GM19468 (cell line): ENCODE measurements at regions not wholly inside any gene's neighbourhood (a gene's known extent, or its start where the extent isn't known, plus 50 kb on each side); places are given as distances from the start of the nearest gene placed in this dataset.
"Not testable (repeated sequence)": the region's sequence is repeated elsewhere in the genome, so short reads cannot be mapped to it uniquely, and the experiment has no call there.

ENCODE experiments used
- ATAC-seq: cut with Tn5 transposase; IDR thresholded peaks from one replicate; pipeline ENCODE4 v1.9.1; 2021; ENCODE audit warnings: mild to moderate bottlenecking, moderate library complexity, moderate number of reproducible peaks; ENCODE audit not compliant: unreplicated experiment; ENCODE audit errors: extremely low read depth

- no peak for ATAC-seq
These were observed 756.4 kb downstream of the EPHA4 start for GRCh38 chr2:220815698-220816097.

DNA sequence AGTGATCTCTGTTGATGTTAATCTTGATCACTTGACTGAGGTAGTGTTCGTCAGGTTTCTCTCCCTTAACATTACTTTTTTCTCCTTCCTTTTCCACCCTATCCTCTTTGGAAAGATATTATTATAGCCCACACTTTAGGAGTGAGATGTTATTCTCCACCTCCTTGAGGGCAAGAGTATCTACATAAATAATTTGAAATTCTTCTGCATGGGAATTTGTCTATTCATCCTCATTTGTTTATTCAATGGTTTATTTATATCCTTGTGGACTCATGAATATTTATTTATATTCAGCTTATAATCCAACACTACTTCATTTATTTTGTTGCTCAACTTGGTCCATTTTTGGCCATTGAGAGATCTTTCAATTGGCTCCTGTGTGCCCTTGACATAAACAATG is 750.4 kb downstream of the EPHA4 start:
- no peak for ATAC-seq

GRCh38 chr2:220823590-220823989 is 748.5 kb downstream of the EPHA4 start:
- not testable (repeated sequence) for ATAC-seq

DNA sequence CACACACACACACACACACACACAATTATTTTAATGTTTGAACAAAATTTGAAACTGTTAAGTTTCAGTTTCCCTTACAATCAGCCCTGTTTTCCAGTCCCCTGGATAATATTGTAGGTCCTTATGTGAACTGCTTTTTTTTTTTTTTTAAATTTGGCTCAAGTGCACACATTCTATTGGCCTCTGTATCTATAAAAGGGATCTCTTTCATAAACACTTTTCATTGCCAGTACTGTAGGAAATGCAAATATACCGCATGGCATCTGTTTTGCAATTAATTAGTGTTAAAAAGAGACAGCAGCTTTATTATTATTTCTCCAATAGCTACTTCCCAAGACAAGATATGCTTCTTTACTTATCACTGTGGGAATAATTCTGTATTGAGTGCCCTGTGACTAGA is 738.7 kb downstream of the EPHA4 start:
- ATAC-seq = no peak

GRCh38 chr2:220835583-220835982 is 736.5 kb downstream of the EPHA4 start:
- ATAC-seq = no peak

DNA sequence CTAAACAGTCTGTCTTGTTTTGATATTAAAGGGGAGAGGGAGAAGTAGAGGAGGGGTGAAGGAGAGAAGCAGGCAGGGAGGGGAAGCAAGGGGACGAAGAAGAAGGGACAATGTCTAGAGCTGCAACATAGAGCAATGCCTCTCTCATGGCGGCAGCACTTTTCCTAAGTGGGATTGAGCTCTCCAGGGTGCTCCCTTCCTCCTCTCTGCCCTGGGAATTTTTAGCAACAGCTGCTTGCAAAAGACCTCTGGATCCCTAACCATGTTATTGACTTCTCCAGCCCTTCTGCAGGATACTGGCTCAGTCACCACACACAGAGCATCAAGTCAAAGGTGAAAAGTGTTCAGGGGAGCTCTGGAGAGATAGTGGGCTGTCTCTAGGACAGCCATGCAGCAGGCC is 734.9 kb downstream of the EPHA4 start:
- no peak for ATAC-seq

DNA sequence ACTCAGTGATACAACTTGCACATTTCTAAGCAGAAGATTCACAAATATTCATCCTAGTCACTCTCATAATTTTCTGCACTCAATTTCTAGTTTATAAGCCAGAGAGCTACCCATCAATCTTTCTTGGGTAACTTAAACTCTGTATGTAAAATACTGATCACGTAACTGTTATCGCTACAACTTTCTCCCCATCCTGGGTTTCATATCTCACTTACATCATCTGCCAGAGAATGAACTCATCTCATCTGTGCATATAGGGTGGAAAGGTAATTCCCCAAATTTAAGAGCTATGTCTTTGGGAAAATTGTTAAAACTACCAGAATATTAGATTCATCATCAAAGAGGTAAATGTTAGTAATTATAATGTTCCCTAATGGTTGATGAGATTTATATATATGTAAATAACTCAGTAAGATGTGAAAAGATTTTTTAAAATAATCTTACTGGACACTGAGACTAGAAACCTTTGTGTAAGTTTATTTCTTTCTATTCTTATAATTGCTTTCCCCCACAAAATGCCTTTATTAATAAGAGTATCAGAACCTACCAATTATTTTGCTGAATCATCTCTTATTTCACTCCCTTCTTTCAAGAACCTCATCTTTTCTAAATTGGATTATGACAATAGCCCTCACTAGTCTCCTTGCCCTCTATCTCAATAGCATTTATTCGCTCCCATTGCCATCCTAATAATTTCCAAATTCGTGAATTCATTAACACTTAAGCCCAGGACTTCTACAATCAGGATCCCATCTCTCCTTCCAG is 729.0 kb downstream of the EPHA4 start:
- ATAC-seq = no peak

GRCh38 chr2:220845766-220846273 is 726.3 kb downstream of the EPHA4 start:
- no peak for ATAC-seq

DNA sequence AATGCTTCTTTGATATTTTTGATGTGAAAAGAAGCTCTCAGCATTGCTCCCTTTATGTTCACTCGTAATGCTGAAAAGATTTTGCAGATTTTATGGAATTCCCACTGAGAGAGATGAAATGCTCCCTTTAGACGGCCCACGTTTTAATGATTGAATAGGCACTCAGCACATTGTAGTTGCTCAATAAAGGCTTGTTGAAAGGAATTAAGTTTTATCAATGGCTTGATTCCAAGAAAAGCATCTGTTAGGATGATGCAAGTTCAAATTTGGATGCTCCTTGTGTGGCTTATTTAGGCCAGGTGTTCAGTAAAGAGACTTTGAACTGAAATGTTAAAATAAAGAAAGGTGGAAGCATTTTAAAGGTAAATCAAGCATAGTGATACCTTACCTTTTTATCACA is 725.1 kb downstream of the EPHA4 start:
- no peak for ATAC-seq

- no peak for ATAC-seq
These were observed 724.5 kb downstream of the EPHA4 start for GRCh38 chr2:220847589-220847988.

GRCh38 chr2:220849433-220849832 is 722.7 kb downstream of the EPHA4 start:
- no peak for ATAC-seq

- no peak for ATAC-seq
These were observed 722.0 kb downstream of the EPHA4 start for GRCh38 chr2:220850116-220850515.

DNA sequence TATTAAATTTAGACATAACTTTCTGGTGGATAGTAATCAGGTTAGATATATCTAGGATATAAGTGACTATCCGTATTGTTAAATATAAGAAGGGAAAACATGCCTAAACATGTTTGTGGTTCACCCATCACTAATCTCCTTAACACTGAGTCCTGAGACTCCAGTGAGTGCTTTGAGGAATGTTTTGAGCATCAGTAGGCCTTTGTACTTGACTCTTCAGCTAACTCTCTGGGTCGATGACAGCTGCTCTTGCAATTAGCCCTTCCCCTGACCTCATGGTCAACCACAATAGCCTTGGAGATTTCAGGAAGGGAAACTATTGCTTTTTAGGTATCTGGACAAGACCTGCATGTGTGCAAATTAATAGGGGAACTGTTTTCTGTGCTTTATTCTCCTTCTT is 716.8 kb downstream of the EPHA4 start:
- no peak for ATAC-seq

- ATAC-seq = no peak
These were observed 715.6 kb downstream of the EPHA4 start for GRCh38 chr2:220856486-220856885.

GRCh38 chr2:220857368-220857767 is 714.7 kb downstream of the EPHA4 start:
- ATAC-seq = no peak

DNA sequence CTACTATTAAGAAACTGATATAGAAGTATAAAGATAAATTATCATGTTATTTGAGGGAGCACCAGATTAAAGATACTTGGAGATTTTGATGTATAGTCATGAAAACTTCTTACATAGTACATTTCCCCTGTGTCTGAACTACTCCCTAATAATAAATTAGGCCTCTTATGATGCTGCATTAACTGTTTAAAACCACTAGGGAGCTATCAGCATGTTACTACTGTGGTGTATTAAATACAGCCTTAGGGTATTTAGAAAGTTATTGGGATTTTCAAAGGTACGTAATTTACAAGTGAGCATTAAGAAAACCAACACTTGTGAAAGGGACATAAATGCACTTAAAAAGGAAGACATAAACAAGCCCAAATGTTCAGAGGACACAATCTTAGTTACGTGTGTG is 714.0 kb downstream of the EPHA4 start:
- no peak for ATAC-seq

GRCh38 chr2:220871909-220872308 is 700.2 kb downstream of the EPHA4 start:
- ATAC-seq = no peak

- no peak for ATAC-seq
These were observed 695.9 kb downstream of the EPHA4 start for GRCh38 chr2:220876080-220876824.

DNA sequence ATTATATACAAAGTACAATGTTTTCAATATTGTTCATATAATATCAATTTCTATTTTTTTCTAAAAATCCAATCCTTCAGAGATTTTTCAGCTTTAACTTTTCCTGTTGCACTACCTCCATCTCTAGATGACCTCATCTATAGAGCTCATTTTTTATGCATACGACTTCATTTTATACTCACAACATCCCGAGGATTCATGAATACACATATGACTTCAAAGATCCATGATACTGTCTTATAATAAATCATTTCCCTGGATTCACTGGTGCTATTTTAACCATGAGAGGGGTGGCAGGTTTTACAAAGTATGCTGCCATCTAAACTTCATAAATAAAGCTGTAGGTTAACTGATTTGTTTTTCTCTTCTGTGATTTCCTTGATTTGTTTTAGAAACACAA is 694.6 kb downstream of the EPHA4 start:
- ATAC-seq = no peak

- ATAC-seq = no peak
These were observed 694.2 kb downstream of the EPHA4 start for GRCh38 chr2:220877897-220878296.
